GM19023 (cell line): ENCODE measurements at regions not wholly inside any gene's neighbourhood (a gene's known extent, or its start where the extent isn't known, plus 50 kb on each side); places are given as distances from the start of the nearest gene placed in this dataset.
"Not testable (repeated sequence)": the region's sequence is repeated elsewhere in the genome, so short reads cannot be mapped to it uniquely, and the experiment has no call there.

Experiments
- ATAC-seq: cut with Tn5 transposase; IDR thresholded peaks from one replicate; pipeline ENCODE4 v1.9.1; 2021; ENCODE audit warnings: mild to moderate bottlenecking, moderate library complexity; ENCODE audit not compliant: unreplicated experiment

GRCh38 chr6:164099269-164099865 is 684.8 kb downstream of the QKI start:
- no peak for ATAC-seq

DNA sequence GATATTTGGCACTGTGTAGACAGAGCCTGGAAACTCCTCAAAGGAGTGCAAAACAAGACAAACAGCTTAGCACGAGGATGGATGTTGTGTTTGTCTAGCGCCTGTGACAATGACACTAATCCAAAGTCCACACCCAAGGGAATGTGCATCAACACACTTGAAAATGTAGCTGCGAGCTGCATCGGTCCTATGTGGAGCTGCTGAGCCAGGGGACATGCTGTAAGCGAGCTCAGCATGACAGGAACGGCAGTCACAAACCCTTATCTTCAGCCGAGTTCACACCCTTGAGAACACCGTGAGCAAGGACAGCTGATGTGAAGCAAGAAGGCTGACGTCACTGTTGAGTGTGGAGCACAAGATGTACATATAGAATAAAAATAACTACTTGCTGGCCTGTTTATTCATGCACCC is 684.3 kb downstream of the QKI start:
- ATAC-seq = no peak

- no peak for ATAC-seq
These were observed 683.3 kb downstream of the QKI start for GRCh38 chr6:164097551-164098398.

GRCh38 chr6:164097056-164097455 is 682.5 kb downstream of the QKI start:
- no peak for ATAC-seq

DNA sequence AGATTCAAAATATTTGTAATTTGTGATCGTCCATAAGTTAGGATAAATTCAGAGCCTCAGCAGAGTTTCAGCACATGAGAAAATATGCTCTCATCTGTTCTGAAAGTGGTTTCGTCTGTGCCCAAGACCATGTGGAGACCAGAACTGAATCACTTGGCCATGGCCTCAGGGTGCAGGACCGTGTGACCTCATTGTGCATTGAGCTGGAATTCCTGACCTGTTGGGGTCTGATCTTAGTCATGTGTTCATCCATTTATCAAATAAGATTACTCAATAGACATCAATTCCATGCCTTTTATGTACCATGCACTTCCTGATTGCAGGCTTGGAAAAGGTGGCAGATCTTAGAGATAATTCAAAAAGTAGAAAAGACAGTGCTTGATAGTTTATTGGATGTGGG is 680.5 kb downstream of the QKI start:
- no peak for ATAC-seq

DNA sequence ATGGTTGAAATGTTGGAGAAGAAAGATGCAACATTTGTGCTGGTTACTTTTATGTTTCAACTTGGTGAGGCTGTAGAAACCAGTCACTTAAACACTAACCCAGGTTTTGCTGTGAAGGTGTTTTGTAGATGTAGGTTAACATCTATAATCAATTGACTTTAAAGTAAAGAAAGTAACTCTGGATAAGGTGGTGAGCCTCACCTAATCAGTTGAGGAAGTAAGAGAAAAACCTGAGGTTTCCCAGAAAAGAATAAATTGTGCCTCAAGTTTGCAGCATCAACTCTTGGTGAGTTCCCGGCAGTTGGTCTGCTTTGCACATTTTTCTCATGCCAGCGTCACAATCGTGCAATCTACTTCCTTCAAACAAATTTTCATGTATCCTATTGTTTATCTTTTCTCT is 673.4 kb downstream of the QKI start:
- ATAC-seq = no peak

DNA sequence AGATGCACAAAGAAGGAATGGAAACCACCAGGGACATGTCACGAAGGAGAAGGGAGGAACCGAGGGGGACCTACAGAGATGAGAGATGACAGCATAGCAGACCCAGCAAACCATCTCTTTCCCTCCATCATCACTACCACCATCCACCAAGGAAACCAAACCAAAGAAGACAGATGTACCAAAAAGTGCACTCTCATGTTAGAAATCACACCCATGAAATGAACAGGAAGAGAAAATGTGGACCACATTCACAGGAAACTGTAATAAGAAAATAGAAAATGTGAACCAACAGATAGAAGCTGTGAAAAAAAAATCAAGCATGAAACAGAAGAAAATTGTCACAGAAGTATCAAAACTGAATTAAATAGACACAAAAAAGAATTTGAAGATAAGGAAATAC is 672.7 kb downstream of the QKI start:
- no peak for ATAC-seq

DNA sequence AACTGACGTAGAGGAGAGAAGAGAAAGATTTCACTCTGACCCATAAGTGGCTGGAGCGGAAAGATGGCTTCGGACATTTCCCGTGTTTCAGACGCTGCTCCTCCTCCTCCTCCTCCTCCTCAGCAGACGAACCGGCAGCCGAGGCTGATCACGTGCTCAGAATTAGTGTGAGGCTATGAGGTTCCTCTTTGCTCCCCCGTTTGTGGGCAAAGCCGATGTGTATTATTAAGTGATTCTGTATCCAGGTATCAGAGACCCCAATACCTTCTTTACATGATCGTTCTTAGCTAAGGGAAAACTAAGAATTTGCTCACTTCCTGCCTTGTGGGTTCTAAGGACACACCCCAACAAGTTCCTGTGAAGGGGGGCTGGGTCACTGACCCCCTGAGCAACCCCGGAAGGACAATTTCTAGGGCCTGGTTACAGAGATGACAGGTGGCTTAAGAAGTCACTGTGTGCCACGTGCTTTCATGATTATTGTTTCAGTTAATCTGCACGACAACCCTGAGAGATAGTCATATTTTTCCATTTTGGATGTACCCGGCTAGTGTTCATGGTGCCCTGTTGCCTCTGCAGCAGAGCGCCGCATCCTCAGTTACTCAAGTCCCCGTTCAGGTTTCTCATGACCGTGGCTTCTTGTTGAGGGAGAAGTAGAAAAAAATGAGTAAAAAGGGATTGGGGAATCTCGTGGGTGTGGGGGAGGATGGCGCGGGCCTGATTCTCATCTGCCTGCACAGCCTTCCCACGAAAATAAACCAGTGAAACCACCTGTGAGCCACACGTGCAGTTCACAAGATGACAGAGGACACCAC is 671.8 kb downstream of the QKI start:
- ATAC-seq = no peak

DNA sequence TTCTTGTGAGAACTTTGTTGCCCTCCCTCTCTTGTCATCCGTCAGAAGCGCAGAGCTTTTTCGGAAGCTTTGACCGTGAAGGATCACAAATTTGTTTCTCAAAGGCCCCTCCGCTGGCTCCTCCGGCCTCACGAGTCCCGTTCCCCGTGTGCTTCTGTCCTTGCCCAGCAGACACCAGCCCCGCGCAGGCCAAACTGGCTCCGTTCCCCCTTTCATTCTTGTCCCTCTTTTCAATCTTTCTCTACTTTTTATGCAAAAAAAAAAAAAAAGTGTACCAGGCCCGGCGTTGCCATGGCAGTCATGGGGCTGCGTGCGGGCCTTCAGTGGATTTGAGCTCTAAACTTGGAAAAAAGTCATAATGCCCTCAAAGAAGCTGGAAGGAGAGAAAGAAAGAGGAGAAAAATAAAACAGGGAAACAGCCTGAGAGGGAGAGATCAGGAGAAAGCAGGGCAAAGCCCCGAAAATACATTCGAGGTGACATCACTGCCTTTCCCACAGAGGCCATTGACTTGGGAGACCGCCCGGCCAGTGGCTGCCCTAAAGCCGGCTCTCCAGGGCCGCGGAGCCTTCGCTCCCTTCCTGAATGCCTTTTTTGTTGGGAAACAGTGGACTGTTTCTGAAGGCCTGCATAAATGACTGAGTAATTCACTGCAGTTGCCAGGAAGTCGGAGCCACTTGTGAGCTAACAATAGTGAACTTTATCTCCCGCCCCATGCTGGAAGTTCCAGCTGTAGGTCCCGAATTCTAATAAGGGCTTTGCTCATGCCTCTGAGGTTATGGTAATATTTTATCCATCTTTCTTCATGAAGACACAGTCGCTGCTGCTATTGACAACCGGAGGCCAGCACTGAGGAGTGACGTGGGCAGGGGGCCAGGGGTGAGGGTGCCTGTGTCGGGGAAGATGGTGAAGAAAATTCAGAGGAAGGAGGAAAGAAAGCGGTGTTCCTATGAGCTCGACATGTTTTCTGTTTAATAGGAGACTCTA is 670.9 kb downstream of the QKI start:
- ATAC-seq = no peak

DNA sequence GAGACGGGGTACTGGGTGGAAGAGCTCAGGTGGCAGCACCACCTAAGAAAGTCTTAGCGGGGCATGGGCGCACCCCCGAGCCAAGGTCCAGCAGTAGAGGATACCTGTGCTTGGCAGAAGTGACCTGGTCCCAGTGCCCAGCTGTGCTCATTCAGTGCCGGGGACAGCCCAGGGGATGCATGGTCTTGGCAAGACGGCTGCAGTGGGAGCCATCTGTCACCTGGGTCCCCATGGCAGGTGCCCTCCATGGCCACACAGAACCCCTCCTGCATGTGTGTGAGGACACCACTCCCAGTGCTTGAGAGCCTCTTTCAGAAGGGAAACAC is 664.7 kb downstream of the QKI start:
- ATAC-seq = no peak

- ATAC-seq = no peak
These were observed 664.2 kb downstream of the QKI start for GRCh38 chr6:164078532-164079274.

- not testable (repeated sequence) for ATAC-seq
These were observed 662.5 kb downstream of the QKI start for GRCh38 chr6:164076818-164077532.

- ATAC-seq = no peak
These were observed 661.6 kb downstream of the QKI start for GRCh38 chr6:164075981-164076615.

- ATAC-seq = no peak
These were observed 657.7 kb downstream of the QKI start for GRCh38 chr6:164072240-164072666.

DNA sequence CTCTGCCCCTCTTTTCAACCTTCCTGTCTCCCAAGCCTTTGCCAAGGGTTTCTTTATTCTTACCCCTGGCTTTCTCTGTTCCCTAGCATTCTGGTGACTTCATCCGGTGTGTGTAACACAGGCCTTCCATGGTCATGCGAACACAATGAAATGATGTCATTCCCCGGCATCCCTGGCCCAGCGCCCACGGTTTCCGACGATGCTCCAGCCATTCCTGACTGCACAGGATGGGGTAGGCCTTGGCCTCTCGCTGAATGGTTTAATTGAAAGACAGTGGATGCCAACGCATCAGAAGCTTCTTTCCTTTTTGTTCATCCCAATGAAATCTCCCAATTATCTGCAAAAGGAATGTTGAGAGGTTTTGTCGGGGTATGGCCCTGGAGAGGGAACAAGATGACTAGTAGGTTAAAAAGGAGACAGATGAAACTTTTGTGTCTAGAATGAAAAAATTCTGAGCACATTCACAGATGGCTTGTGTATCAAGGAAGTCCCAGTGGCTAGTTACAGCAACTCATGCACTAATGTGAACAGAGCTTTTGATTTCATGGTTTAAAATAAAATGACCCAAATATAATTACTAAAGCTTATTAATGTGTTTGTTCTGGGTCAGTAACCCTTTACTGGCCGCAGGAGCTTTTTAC is 655.0 kb downstream of the QKI start:
- no peak for ATAC-seq

DNA sequence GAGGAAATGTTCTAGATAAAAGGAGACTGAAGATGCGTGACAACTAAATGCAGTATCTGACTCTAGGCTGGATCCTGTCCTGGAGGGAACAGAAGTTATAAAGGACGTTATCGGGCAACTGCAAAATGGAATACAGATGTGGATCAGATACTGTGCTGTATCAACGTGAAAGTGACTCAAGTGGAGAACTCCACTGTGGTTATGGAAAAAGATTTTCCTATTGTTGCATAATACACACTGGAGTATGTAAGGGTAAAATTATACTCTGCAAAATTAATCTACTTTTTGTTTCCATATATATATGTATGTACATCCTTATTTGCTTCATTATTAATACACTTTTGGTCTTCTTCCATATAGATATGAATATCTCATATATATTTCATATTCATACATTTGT is 654.0 kb downstream of the QKI start:
- ATAC-seq = no peak

GRCh38 chr6:164066766-164067165 is 652.2 kb downstream of the QKI start:
- ATAC-seq = no peak

GRCh38 chr6:164066335-164066734 is 651.8 kb downstream of the QKI start:
- no peak for ATAC-seq
